CD14-positive monocyte (primary cell): ENCODE measurements at regions not wholly inside any gene's neighbourhood (a gene's known extent, or its start where the extent isn't known, plus 50 kb on each side); places are given as distances from the start of the nearest gene placed in this dataset.

Experiments used
- DNase-seq, 3 donors: peaks; one replicate each; pipeline ENCODE4 v3.0.0-alpha.2; 2011 to 2022
- H2AFZ ChIP-seq: 2 replicates; pipeline ENCODE4 v1.6.0; 2012; ENCODE audit warnings: mild to moderate bottlenecking, low read depth, low read length, inconsistent platforms; ENCODE audit not compliant: insufficient read depth, poor library complexity, severe bottlenecking
- H3K27ac ChIP-seq, 2 donors: 1 replicate in 1 of 2; 2 replicates in 1 of 2; pipeline ENCODE4 v1.5.1; 2012 to 2013; ENCODE audit warnings: low read length in 2 of 2, control low read depth in 1 of 2, inconsistent platforms in 1 of 2, low read depth in 1 of 2, mild to moderate bottlenecking in 1 of 2
- H3K27me3 ChIP-seq, 2 donors: one replicate each; pipeline versions ENCODE4 v1.6.0 to v1.6.1; 2011 to 2013; ENCODE audit warnings: low read length in 2 of 2; ENCODE audit not compliant: control insufficient read depth in 2 of 2, insufficient read depth in 2 of 2
- H3K36me3 ChIP-seq, 2 donors: replicated peaks in 1 of 2; 1 replicate in 1 of 2; 2 replicates in 1 of 2; pipeline versions ENCODE4 v1.5.1 to v1.6.1; 2012 to 2013; ENCODE audit warnings: low read length in 2 of 2, control low read depth in 1 of 2, inconsistent platforms in 1 of 2, mild to moderate bottlenecking in 1 of 2; ENCODE audit not compliant: insufficient read depth in 2 of 2, control insufficient read depth in 1 of 2
- H3K4me1 ChIP-seq, 2 donors: 1 replicate in 1 of 2; 2 replicates in 1 of 2; pipeline versions ENCODE4 v1.5.1 to v1.6.1; 2012 to 2013; ENCODE audit warnings: low read length in 2 of 2, control low read depth in 1 of 2, inconsistent platforms in 1 of 2, mild to moderate bottlenecking in 1 of 2, moderate library complexity in 1 of 2; ENCODE audit not compliant: insufficient read depth in 2 of 2, control insufficient read depth in 1 of 2
- H3K4me2 ChIP-seq: replicated peaks from 2 replicates; pipeline ENCODE3; 2012; ENCODE audit warnings: low read length, moderate library complexity, mild to moderate bottlenecking; ENCODE audit not compliant: poor library complexity, severe bottlenecking; ENCODE audit errors: extremely low read depth
- H3K4me3 ChIP-seq, 3 experiments: fragments of 200-600 bp in 1 of 3; sonication (generic) in 1 of 3; replicated peaks in 1 of 3; 1 replicate in 2 of 3; 2 replicates in 1 of 3; pipeline ENCODE4 v1.5.1; 2011 to 2013; ENCODE audit warnings: low read length in 3 of 3, mild to moderate bottlenecking in 3 of 3, control low read depth in 2 of 3, low read depth in 2 of 3, inconsistent platforms in 1 of 3, moderate library complexity in 1 of 3
- H3K79me2 ChIP-seq: 2 replicates; pipeline ENCODE4 v1.6.0; 2012; ENCODE audit warnings: mild to moderate bottlenecking, control low read depth, inconsistent platforms, low read length, moderate library complexity; ENCODE audit not compliant: insufficient read depth
- H3K9ac ChIP-seq: 2 replicates; pipeline ENCODE4 v1.6.0; 2017; ENCODE audit warnings: low read length, mild to moderate bottlenecking; ENCODE audit not compliant: insufficient read depth, poor library complexity, severe bottlenecking
- H3K9me3 ChIP-seq, 2 donors: replicated peaks in 1 of 2; 1 replicate in 1 of 2; 2 replicates in 1 of 2; pipeline versions ENCODE4 v1.5.1 to v1.6.1; 2012 to 2013; ENCODE audit warnings: low read length in 2 of 2, control low read depth in 1 of 2; ENCODE audit not compliant: control insufficient read depth in 1 of 2, insufficient read depth in 1 of 2
- H4K20me1 ChIP-seq: 2 replicates; pipeline ENCODE4 v1.6.0; 2012; ENCODE audit warnings: mild to moderate bottlenecking, low read length, control low read depth, moderate library complexity; ENCODE audit not compliant: insufficient read depth
- H3K27ac Mint-ChIP-seq, 7 donors: one replicate each; pipeline ENCODE4 v1.8.0; 2020; ENCODE audit warnings: mild to moderate bottlenecking in 7 of 7, mixed read lengths in 7 of 7, moderate library complexity in 6 of 7, inconsistent platforms in 2 of 7
- H3K27me3 Mint-ChIP-seq, 3 donors: one replicate each; pipeline ENCODE4 v1.8.0; 2021 to 2022; ENCODE audit warnings: low read depth in 3 of 3, mild to moderate bottlenecking in 3 of 3, mixed read lengths in 3 of 3, moderate library complexity in 3 of 3, inconsistent platforms in 1 of 3
- H3K36me3 Mint-ChIP-seq, 2 donors: one replicate each; pipeline ENCODE4 v1.8.0; 2020; ENCODE audit warnings: mixed read lengths in 2 of 2, inconsistent platforms in 1 of 2, mild to moderate bottlenecking in 1 of 2
- H3K4me1 Mint-ChIP-seq: one replicate; pipeline ENCODE4 v1.8.0; 2020; ENCODE audit warnings: mild to moderate bottlenecking, mixed read lengths
- H3K4me3 Mint-ChIP-seq, 2 donors: one replicate each; pipeline ENCODE4 v1.8.0; 2020; ENCODE audit warnings: mild to moderate bottlenecking in 2 of 2, mixed read lengths in 2 of 2, moderate library complexity in 1 of 2
- H3K9me3 Mint-ChIP-seq, 7 donors: one replicate each; pipeline ENCODE4 v1.8.0; 2020 to 2022; ENCODE audit warnings: mixed read lengths in 7 of 7, mild to moderate bottlenecking in 6 of 7, moderate library complexity in 6 of 7, inconsistent platforms in 2 of 7
- WGBS: methylation state at CpG from one replicate; pipeline ENCODE4 v1.1.5; 2013; ENCODE audit warnings: missing lambda C conversion rate; ENCODE audit not compliant: insufficient coverage; 5-methylcytosine and 5-hydroxymethylcytosine counted together
- intact Hi-C, 2 donors: fragments of 100-400 bp; cut with micrococcal nuclease; formaldehyde crosslinking; loops; one replicate each; pipeline versions ENCODE4 v1.15.0 to v1.15.1; 2023
- TF ChIP-seq, protein P1 (sequence below): fragments of 200-600 bp; IDR thresholded peaks from one replicate; pipeline ENCODE4 v1.8.0; 2022; ENCODE audit warnings: antibody characterized with exemption, mild to moderate bottlenecking

- no peaks in the 10 kb centered on the region for H3K79me2 ChIP-seq
- H4K20me1 ChIP-seq = no peaks in the 10 kb centered on the region
- no peak overlapping the region for H3K4me3 ChIP-seq
- H3K9me3 ChIP-seq = peaks cover 5 to 7% of the 10 kb centered on the region in 2 donors
- H3K9ac ChIP-seq = no peak overlapping the region
- Mint-ChIP-seq H3K4me3 (no peak overlapping the region), H3K36me3 (no peaks in the 10 kb centered on the region), H3K27ac (no peak overlapping the region), H3K27me3 (no peaks in the 10 kb centered on the region), H3K4me1 (peaks cover 4% of the 10 kb centered on the region), H3K9me3 (peaks cover 2 to 13% (median 8%) of the 10 kb centered on the region in 7 donors)
- no peak overlapping the region for H3K4me2 ChIP-seq
- H3K27ac ChIP-seq = no peak overlapping the region
- H3K27me3 ChIP-seq = no peaks in the 10 kb centered on the region
- H3K4me1 ChIP-seq = no peaks in the 10 kb centered on the region
- DNase-seq = no peak
- intact Hi-C loops = no loop called here
- H2AFZ ChIP-seq = no peak overlapping the region
- WGBS = 10% methylated on average over 2 of the region's 3 CpGs
- H3K36me3 ChIP-seq = no peaks in the 10 kb centered on the region
- TF ChIP-seq, protein P1, sequence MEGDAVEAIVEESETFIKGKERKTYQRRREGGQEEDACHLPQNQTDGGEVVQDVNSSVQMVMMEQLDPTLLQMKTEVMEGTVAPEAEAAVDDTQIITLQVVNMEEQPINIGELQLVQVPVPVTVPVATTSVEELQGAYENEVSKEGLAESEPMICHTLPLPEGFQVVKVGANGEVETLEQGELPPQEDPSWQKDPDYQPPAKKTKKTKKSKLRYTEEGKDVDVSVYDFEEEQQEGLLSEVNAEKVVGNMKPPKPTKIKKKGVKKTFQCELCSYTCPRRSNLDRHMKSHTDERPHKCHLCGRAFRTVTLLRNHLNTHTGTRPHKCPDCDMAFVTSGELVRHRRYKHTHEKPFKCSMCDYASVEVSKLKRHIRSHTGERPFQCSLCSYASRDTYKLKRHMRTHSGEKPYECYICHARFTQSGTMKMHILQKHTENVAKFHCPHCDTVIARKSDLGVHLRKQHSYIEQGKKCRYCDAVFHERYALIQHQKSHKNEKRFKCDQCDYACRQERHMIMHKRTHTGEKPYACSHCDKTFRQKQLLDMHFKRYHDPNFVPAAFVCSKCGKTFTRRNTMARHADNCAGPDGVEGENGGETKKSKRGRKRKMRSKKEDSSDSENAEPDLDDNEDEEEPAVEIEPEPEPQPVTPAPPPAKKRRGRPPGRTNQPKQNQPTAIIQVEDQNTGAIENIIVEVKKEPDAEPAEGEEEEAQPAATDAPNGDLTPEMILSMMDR = no peak
Measured at GRCh38 chr6:130514712-130515111, 148.9 kb downstream of the TMEM200A start.

GRCh38 chr6:130515306-130515705 is 149.5 kb downstream of the TMEM200A start:
- no peaks in the 10 kb centered on the region for H3K79me2 ChIP-seq
- no peaks in the 10 kb centered on the region for H3K36me3 ChIP-seq
- Mint-ChIP-seq H3K9me3 (peaks cover 1 to 12% (median 8%) of the 10 kb centered on the region in 7 donors), H3K27me3 (no peaks in the 10 kb centered on the region), H3K36me3 (no peaks in the 10 kb centered on the region), H3K4me1 (peaks cover 4% of the 10 kb centered on the region), H3K27ac (no peak overlapping the region), H3K4me3 (no peak overlapping the region)
- peaks cover 1 to 4% of the 10 kb centered on the region in 2 donors for H3K9me3 ChIP-seq
- no peak overlapping the region for H3K9ac ChIP-seq
- no peak for DNase-seq
- intact Hi-C loops = no loop called here
- no peak overlapping the region for H2AFZ ChIP-seq
- H4K20me1 ChIP-seq = no peaks in the 10 kb centered on the region
- no peaks in the 10 kb centered on the region for H3K27me3 ChIP-seq
- no peak overlapping the region for H3K4me2 ChIP-seq
- TF ChIP-seq, protein P1 = no peak
- WGBS = no CpG with 5 or more reads among the region's 4 CpGs
- no peaks in the 10 kb centered on the region for H3K4me1 ChIP-seq
- no peak overlapping the region for H3K27ac ChIP-seq
- no peak overlapping the region for H3K4me3 ChIP-seq
